Adipose tissue (tissue), 3 donors: ENCODE measurements at regions not wholly inside any gene's neighbourhood (a gene's known extent, or its start where the extent isn't known, plus 50 kb on each side); places are given as distances from the start of the nearest gene placed in this dataset.

Experiments
- H3K27ac ChIP-seq: one replicate; pipeline ENCODE4 v1.5.1; 2013; ENCODE audit warnings: low read depth, low read length
- WGBS, 3 donors: extraction: QIAGEN DNeasy Blood & Tissue Kit; methylation state at CpG; one replicate each; pipeline ENCODE4 v1.1.7; 2013; 5-methylcytosine and 5-hydroxymethylcytosine counted together
- donor health status: healthy with polysubstance abuse.
- donor health status: Bipolar disorder and iron deficiency.
- donor health status: healthy.

GRCh38 chr5:172571413-172571812 is 69.7 kb upstream of the NEURL1B start:
- no peak overlapping the region for H3K27ac ChIP-seq
- 49 to 78% (median 60%) methylated on average over 3 of the region's 3 CpGs for WGBS, 3 donors

- 55 to 76% (median 58%) methylated on average over 3 of the region's 3 CpGs for WGBS, 3 donors
- no peak overlapping the region for H3K27ac ChIP-seq
These were observed 70.3 kb upstream of the NEURL1B start for GRCh38 chr5:172570594-172571334.

- 52 to 74% (median 72%) methylated on average over 15 of the region's 15 CpGs for WGBS, 3 donors
- H3K27ac ChIP-seq = no peak overlapping the region
These were observed 71.1 kb upstream of the NEURL1B start for GRCh38 chr5:172569861-172570558.

- H3K27ac ChIP-seq = no peak overlapping the region
- 83 to 88% (median 84%) methylated on average over 3 of the region's 3 CpGs for WGBS, 3 donors
These were observed 72.7 kb upstream of the NEURL1B start for GRCh38 chr5:172568308-172568910.

GRCh38 chr5:172567843-172568242 is 73.2 kb upstream of the NEURL1B start:
- 95 to 97% (median 95%) methylated on average over 6 of the region's 6 CpGs for WGBS, 3 donors
- H3K27ac ChIP-seq = no peak overlapping the region

GRCh38 chr5:172567294-172567693 is 73.8 kb upstream of the NEURL1B start:
- no peak overlapping the region for H3K27ac ChIP-seq
- 85 to 92% (median 89%) methylated on average over 7 of the region's 7 CpGs for WGBS, 3 donors

GRCh38 chr5:172565931-172566665 is 75.0 kb upstream of the NEURL1B start:
- WGBS, 3 donors = 84 to 91% (median 86%) methylated on average over 8 of the region's 8 CpGs
- H3K27ac ChIP-seq = no peak overlapping the region

GRCh38 chr5:172565455-172565854 is 75.6 kb upstream of the NEURL1B start:
- 94 to 95% (median 94%) methylated on average over 8 of the region's 8 CpGs for WGBS, 3 donors
- H3K27ac ChIP-seq = no peak overlapping the region

GRCh38 chr5:172564883-172565282 is 76.2 kb upstream of the NEURL1B start:
- 65 to 92% (median 87%) methylated on average over 4 of the region's 4 CpGs for WGBS, 3 donors
- H3K27ac ChIP-seq = no peak overlapping the region

- 29 to 84% (median 77%) methylated on average over 11 of the region's 11 CpGs for WGBS, 3 donors
- no peak overlapping the region for H3K27ac ChIP-seq
These were observed 76.9 kb upstream of the NEURL1B start for GRCh38 chr5:172564188-172564587.

- WGBS, 3 donors = 85 to 89% (median 86%) methylated on average over 8 of the region's 8 CpGs
- no peak overlapping the region for H3K27ac ChIP-seq
These were observed 78.6 kb upstream of the NEURL1B start for GRCh38 chr5:172562443-172562842.

GRCh38 chr5:172561151-172561550 is 79.9 kb upstream of the NEURL1B start:
- H3K27ac ChIP-seq = no peak overlapping the region
- WGBS, 3 donors = 86 to 96% (median 89%) methylated on average over 3 of the region's 3 CpGs

GRCh38 chr5:172559004-172559932 is 81.8 kb upstream of the NEURL1B start:
- WGBS, 3 donors = 64 to 81% (median 73%) methylated on average over 23 of the region's 23 CpGs

GRCh38 chr5:172558076-172558976 is 82.7 kb upstream of the NEURL1B start:
- whole genome bisulfite sequencing, 3 donors = 71 to 80% (median 75%) methylated on average over 17 of the region's 17 CpGs
- H3K27ac ChIP-seq = no peak overlapping the region

More at GRCh38 chr5:172559004-172559932, 81.8 kb upstream of the NEURL1B start:
- no peak overlapping the region for H3K27ac ChIP-seq

GRCh38 chr5:172556971-172557461 is 84.0 kb upstream of the NEURL1B start:
- WGBS, 3 donors = 39 to 52% (median 47%) methylated on average over 12 of the region's 12 CpGs
- H3K27ac ChIP-seq = no peak overlapping the region

GRCh38 chr5:172556262-172556661 is 84.8 kb upstream of the NEURL1B start:
- 74 to 95% (median 89%) methylated on average over 3 of the region's 3 CpGs for WGBS, 3 donors
- H3K27ac ChIP-seq = no peak overlapping the region

- no peak overlapping the region for H3K27ac ChIP-seq
- 83 to 91% (median 85%) methylated on average over 14 of the region's 14 CpGs for WGBS, 3 donors
These were observed 86.5 kb upstream of the NEURL1B start for GRCh38 chr5:172554562-172554961.
